NT2/D1 (cell line): ENCODE measurements at regions not wholly inside any gene's neighbourhood (a gene's known extent, or its start where the extent isn't known, plus 50 kb on each side); places are given as distances from the start of the nearest gene placed in this dataset.
"Not testable (repeated sequence)": the region's sequence is repeated elsewhere in the genome, so short reads cannot be mapped to it uniquely, and the experiment has no call there.

ENCODE experiments used
- DNase-seq: peaks from one replicate; pipeline ENCODE4 v3.0.0-alpha.2; 2011; ENCODE audit warnings: low read depth, low spot score
- H3K27me3 ChIP-seq: 2 replicates; pipeline ENCODE4 v1.6.0; 2011; ENCODE audit warnings: mild to moderate bottlenecking; ENCODE audit not compliant: insufficient read length, insufficient read depth
- H3K36me3 ChIP-seq: 2 replicates; pipeline ENCODE4 v1.6.1; 2011; ENCODE audit warnings: mild to moderate bottlenecking, low read length, mixed read lengths; ENCODE audit not compliant: insufficient read depth, insufficient read length
- H3K4me1 ChIP-seq: 2 replicates; pipeline ENCODE4 v1.5.1; 2011; ENCODE audit not compliant: insufficient read depth, insufficient read length
- H3K4me3 ChIP-seq: 2 replicates; pipeline ENCODE4 v1.5.1; 2011; ENCODE audit warnings: low read depth; ENCODE audit not compliant: insufficient read length
- H3K9ac ChIP-seq: 2 replicates; pipeline ENCODE4 v1.6.0; 2011; ENCODE audit warnings: low read depth; ENCODE audit not compliant: insufficient read length
- H3K9me3 ChIP-seq: 2 replicates; pipeline ENCODE4 v1.5.1; 2011; ENCODE audit warnings: mild to moderate bottlenecking, low read length; ENCODE audit not compliant: insufficient read depth
- SUZ12 ChIP-seq: IDR thresholded peaks from 2 replicates; pipeline ENCODE4 v1.6.1; 2011; ENCODE audit not compliant: insufficient read length, insufficient read depth; ENCODE audit errors: extremely low read depth
- YY1 ChIP-seq: IDR thresholded peaks from 2 replicates; pipeline ENCODE4 v1.6.1; 2011; ENCODE audit not compliant: insufficient read length, insufficient read depth
- ZNF274 ChIP-seq: IDR thresholded peaks from 2 replicates; pipeline ENCODE4 v1.6.1; 2011; ENCODE audit warnings: mild to moderate bottlenecking, low read depth, low read length

GRCh38 chr2:94602466-94602865 lies 268.8 kb upstream of the TEKT4 start:
- H3K9ac ChIP-seq = no peak overlapping the region
- H3K4me3 ChIP-seq = no peak overlapping the region
- DNase-seq = no peak
- no peaks in the 10 kb centered on the region for H3K9me3 ChIP-seq
- H3K4me1 ChIP-seq = no peaks in the 10 kb centered on the region
- TF ChIP-seq ZNF274 (no peak), SUZ12 (no peak), YY1 (no peak)
- H3K27me3 ChIP-seq = peaks cover 45% of the 10 kb centered on the region
- no peaks in the 10 kb centered on the region for H3K36me3 ChIP-seq

GRCh38 chr2:94622113-94622618 lies 249.1 kb upstream of the TEKT4 start:
- H3K36me3 ChIP-seq = no peaks in the 10 kb centered on the region
- no peak for DNase-seq

GRCh38 chr2:94628953-94629352 lies 242.3 kb upstream of the TEKT4 start:
- not testable (repeated sequence) for DNase-seq, H3K9ac ChIP-seq, H3K4me3 ChIP-seq, H3K4me1 ChIP-seq, H3K27me3 ChIP-seq, H3K9me3 ChIP-seq, H3K36me3 ChIP-seq

More at GRCh38 chr2:94622113-94622618, 249.1 kb upstream of the TEKT4 start:
- H3K4me3 ChIP-seq = no peak overlapping the region
- H3K4me1 ChIP-seq = no peaks in the 10 kb centered on the region
- H3K27me3 ChIP-seq = peaks cover 5% of the 10 kb centered on the region
- no peaks in the 10 kb centered on the region for H3K9me3 ChIP-seq
- TF ChIP-seq YY1 = no peak
- TF ChIP-seq ZNF274 = no peak
- no peak for TF ChIP-seq SUZ12
- H3K9ac ChIP-seq = no peak overlapping the region

GRCh38 chr2:94641397-94641796 lies 229.8 kb upstream of the TEKT4 start:
- not testable (repeated sequence) for H3K4me3 ChIP-seq, DNase-seq

GRCh38 chr2:94652131-94652530 lies 219.1 kb upstream of the TEKT4 start:
- DNase-seq, H3K36me3 ChIP-seq, H3K4me3 ChIP-seq, H3K9ac ChIP-seq, H3K9me3 ChIP-seq, H3K27me3 ChIP-seq, H3K4me1 ChIP-seq: not testable (repeated sequence)

More at GRCh38 chr2:94641397-94641796, 229.8 kb upstream of the TEKT4 start:
- not testable (repeated sequence) for H3K9ac ChIP-seq, H3K27me3 ChIP-seq, H3K9me3 ChIP-seq, H3K36me3 ChIP-seq, H3K4me1 ChIP-seq

- DNase-seq, H3K9ac ChIP-seq, H3K4me3 ChIP-seq, H3K4me1 ChIP-seq, H3K9me3 ChIP-seq, H3K27me3 ChIP-seq, H3K36me3 ChIP-seq: not testable (repeated sequence)
Observed at GRCh38 chr2:94669858-94670257, 201.4 kb upstream of the TEKT4 start.

- not testable (repeated sequence) for DNase-seq, H3K4me3 ChIP-seq, H3K27me3 ChIP-seq, H3K9me3 ChIP-seq, H3K4me1 ChIP-seq, H3K9ac ChIP-seq, H3K36me3 ChIP-seq
Observed at GRCh38 chr2:94694236-94694635, 177.0 kb upstream of the TEKT4 start.

- not testable (repeated sequence) for H3K4me3 ChIP-seq, DNase-seq, H3K4me1 ChIP-seq, H3K9me3 ChIP-seq, H3K27me3 ChIP-seq, H3K9ac ChIP-seq, H3K36me3 ChIP-seq
Observed at GRCh38 chr2:94708982-94709381, 162.2 kb upstream of the TEKT4 start.

GRCh38 chr2:94725543-94725942 lies 145.7 kb upstream of the TEKT4 start:
- TF ChIP-seq YY1 = no peak
- TF ChIP-seq SUZ12 = no peak
- TF ChIP-seq ZNF274 = no peak
- Histone ChIP-seq H3K27me3 (peaks cover 2% of the 10 kb centered on the region), H3K36me3 (no peaks in the 10 kb centered on the region), H3K4me1 (no peaks in the 10 kb centered on the region), H3K9me3 (no peaks in the 10 kb centered on the region), H3K4me3 (no peak overlapping the region), H3K9ac (no peak overlapping the region)
- DNase-seq = no peak

- peaks cover 22% of the 10 kb centered on the region for H3K27me3 ChIP-seq
- H3K4me1 ChIP-seq, H3K36me3 ChIP-seq, H3K9me3 ChIP-seq, H3K4me3 ChIP-seq, H3K9ac ChIP-seq: not testable (repeated sequence)
- peak; percentile 9 for DNase-seq
Observed at GRCh38 chr2:94735536-94735935, 135.7 kb upstream of the TEKT4 start.

GRCh38 chr2:94737145-94737544 lies 134.1 kb upstream of the TEKT4 start:
- not testable (repeated sequence) for H3K9me3 ChIP-seq, DNase-seq, H3K9ac ChIP-seq, H3K4me1 ChIP-seq, H3K36me3 ChIP-seq, H3K4me3 ChIP-seq
- peaks cover 22% of the 10 kb centered on the region for H3K27me3 ChIP-seq
